HG02571 (cell line): ENCODE measurements at regions not wholly inside any gene's neighbourhood (a gene's known extent, or its start where the extent isn't known, plus 50 kb on each side); places are given as distances from the start of the nearest gene placed in this dataset.
A peak's percentile ranks its signal among the peaks of the same experiment; 100 is the strongest.

Source experiments
- ATAC-seq: cut with Tn5 transposase; IDR thresholded peaks from one replicate; pipeline ENCODE4 v1.9.1; 2021; ENCODE audit warnings: mild to moderate bottlenecking, moderate library complexity; ENCODE audit not compliant: unreplicated experiment

DNA sequence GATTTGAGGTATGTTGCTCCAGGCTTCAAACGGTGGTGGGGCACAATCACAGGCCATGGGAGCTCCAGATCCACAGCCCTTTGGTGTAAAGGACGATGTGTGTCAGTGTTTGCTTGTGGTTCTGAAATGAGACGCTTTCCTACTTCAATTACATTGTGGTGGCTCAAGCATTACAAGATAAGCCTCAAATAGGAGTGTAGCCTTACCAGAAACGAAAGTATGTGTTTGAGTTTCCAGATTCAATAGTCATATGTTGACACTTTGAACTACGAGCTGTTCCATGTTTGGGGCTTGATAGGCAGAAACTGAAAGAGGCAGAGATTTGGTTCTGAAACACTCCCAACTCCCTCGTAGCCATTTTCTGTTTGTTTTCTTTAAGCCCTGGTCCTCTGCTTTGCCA, 187.1 kb downstream of the MYLK4 start:
- peak; percentile 63 for ATAC-seq

GRCh38 chr6:2562721-2563451, 187.8 kb downstream of the MYLK4 start:
- ATAC-seq = no peak

DNA sequence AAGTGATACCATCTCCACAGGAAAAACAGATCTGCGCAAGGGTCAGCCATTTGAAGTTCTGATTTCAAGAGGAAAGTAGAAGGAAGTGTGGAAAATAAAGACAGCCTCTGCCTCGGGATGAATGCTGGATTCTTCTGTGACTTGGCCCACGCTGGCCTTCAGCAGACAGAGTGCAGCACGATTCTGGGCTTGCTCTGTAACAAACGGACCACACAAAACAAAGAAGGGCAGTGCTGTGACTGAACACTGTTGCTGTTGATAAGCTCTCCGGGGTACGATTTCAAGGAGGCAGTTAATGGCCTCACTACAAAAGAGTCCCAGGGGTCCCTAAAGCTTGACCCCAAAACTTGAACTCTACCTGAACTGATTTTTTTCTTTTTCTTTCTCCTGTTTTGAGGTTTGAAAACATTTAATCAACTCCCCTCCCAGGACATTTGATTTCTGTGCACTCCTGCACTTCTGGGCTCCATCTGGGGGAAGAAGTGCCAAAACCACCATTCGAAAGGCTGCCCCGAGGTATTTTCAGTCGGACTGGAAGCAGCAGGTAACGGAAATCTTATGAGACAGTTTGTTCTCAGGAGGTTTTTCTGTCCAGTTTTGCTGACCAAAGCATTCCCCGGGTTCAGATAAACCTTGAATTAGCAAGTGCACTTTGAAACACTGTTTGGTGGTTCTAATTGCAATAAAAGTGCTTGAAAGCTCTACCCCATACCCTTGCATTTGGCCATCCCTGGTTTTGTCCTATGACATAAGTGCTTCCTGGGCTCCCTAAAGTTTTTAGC, 189.6 kb downstream of the MYLK4 start:
- no peak for ATAC-seq

DNA sequence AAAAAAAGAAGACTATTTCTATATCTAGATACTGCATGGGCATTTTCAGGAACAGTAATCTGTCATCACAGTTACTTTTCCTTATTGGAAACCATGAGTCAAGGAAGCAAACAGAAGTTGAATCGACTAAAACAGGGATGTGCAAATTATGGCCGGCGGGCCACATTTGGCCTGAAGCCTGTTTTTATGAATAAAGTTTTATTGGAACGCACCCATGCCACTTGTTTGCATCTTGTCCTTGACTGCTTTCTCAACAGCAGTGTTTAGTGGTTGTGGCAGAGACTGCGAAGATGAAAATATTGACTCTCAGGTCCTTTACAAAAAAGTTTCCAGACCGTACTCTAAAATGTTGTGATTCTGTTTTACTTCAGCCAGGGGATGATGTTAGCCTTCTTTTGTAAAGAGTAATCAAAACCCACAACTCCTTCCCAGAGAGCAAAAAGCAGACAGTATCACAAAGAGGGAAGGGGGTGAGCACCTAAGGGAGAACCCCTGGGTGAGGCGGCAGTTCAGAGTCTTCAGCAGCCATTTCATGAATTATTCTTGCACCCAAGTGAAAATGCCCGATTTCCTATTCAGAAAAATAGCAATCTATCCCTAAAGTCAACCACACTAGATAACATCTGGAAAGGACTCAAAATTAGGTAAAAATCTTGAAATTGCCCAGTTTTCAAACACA, 190.4 kb downstream of the MYLK4 start:
- no peak for ATAC-seq

DNA sequence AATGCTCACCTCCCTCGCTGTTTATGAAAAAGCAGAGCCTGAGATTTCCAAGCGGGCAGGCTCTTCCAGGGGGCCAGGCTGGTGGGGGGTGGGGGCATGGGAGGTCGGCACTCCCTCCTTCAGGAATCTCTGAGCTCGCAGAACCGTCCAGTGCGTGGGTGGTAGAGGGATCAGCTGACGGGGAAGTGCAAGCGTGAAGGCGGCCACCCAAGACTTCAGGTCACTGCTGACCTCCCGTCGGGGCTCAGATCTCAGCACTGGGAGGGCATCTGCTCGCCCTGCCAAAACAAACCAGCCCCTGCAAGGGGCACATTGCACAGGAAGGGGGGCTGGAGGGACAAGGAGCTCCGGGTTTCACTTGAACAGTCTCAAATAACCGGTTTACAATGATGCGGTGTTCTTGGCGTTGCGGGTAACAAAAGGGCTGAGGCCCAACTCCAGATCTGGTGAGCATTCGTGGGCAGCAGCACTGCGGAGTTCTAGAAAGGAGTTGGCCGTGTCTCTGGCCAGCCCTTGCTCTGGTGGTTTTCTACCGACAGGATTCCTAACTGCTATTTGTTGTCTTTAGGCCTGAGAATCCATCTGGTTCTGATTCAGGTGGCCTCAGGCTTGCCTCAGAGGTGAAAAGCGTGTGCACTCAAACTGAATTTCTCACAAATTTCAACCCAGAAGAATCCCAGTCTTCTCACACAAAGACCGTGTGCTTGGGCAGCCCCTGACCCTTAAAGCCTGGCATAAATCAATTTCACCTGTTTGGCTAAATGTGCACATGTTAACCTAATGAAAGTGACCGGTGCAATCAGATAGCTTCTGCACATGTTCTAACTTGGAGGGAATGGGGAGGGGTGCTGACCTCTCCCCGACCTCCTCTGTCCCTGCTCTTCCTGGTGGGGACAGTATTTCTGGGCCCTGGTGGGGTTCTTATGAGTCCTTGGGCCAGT, 191.6 kb downstream of the MYLK4 start:
- no peak for ATAC-seq

DNA sequence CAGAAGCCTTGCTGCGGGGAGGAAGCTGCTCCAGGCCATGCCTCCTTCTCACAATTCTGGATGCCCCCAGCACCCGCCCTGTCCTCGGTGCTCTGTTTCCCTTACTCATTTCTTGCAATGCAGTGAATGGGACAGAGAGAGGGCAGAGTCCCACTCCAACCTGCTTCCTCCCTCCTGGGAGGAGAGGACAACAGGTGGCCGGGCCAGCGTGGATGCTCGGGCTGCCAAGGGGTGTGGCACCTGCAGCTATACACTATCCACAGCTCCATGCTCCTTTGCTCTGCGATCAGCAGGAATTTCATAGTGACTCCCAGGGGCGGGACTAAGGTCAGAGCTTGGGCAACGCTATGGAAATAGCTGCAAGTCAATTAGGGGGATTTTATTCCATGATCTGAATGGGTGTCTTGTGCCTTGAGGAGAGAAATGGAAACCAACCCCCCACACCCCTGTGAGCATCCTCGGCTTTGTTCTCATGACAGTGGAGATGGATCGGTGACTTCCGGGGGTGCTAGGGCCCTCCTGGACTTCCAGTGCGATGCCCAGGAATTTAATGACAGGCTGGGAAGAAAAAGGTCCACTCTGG, 192.5 kb downstream of the MYLK4 start:
- no peak for ATAC-seq

DNA sequence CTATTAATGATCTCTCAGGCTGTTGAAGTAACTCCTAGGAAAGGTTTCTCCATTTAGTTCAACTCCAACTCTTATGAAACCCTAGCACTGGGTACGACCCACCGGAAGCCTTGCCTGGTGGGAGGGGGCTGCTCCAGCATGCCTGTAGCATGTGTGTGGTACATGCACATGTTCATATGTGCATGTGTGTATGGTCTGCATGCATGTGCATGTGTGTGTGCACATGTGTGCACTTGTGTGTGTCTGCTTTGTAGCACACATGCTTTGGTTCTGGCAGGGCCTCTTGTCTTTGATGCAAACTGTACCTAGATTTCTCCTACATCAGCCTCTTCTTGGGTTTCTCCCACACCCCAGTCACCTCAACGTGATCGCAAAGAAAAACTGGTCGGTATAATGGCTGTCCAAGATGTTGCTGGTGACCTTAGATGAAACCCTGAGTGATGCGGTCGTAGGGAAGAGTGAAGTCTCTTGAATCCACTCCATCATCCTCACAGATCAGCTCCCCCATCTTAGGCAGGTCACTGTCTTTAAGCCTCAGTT, 193.5 kb downstream of the MYLK4 start:
- no peak for ATAC-seq

GRCh38 chr6:2556761-2557160, 194.0 kb downstream of the MYLK4 start:
- ATAC-seq = no peak

DNA sequence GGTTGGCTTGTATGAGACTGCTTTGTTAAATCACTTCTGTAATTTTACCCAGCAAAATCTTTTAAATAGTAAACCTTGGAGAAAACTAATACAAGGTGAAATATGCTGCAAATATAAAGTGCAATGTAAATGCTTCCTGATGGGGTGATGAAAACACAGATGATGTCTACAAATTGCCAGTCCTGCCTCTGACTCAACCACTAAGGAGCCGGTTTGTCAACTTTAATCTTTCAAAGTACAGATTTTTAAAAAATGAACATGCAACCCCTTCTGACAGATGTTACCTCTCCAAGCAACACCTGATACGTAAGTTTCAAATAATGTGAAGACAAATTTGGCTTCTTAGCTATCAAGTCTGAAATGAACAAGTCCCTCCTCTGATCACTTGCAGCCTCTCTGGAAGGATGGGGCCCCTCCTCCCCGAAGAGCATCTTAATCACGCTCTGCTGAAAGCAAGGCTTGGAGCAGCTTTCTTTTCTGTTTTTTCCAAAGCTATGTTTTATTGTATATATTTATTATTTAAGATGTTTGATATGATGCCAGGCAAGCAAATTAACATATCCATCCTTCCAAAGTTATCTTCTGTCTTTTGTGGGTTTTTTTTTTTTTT, 196.0 kb downstream of the MYLK4 start:
- no peak for ATAC-seq

DNA sequence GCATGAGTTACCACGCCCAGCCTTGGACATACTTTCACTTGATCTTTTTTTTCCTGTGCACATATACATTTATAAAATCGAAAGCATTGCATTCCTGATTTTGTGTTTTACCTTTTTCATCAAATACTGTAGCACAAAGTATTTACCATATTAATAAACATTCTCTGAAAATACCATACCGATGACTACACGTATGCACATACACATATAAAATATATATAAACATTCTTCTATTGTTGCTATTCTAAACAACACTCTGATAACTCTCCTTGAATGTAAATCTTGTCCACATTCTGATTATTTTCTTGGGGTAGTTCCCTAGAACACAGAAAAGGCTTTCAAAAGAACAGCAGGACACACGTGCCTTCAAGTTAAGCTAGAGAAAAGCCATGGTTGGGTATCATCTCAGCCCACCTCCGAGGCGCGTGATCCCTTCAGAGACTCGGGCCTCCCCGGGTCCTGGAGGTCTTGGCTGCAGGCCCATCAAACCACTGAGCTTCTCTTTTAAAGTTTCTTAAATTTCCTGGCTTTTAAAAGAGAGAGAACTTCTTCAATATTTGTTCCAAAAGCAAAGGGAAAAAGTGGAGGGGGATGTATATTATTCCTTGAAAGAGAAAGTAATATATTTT, 198.1 kb downstream of the MYLK4 start:
- no peak for ATAC-seq

DNA sequence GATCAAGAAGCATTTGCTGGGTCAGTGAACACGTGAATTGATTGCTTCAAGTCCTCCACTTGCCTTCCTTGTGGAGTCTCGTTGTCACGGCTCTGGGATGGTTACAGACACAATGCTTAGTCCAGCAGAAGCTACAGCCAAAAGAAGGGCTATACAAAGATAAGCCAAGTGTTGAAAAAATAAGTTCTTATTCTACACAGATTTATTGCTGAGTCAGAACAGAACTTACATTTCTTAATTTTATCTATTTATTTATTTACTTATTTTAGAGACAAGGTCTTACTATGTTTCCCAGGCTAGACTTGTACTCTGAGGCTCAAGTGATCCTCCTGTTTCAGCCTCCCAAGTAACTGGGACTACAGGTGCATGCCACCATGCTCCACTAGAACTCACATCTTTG, 199.0 kb downstream of the MYLK4 start:
- no peak for ATAC-seq

- ATAC-seq = no peak
Measured at GRCh38 chr6:2550247-2550646, 200.5 kb downstream of the MYLK4 start.

- no peak for ATAC-seq
Measured at GRCh38 chr6:2549834-2550233, 200.9 kb downstream of the MYLK4 start.

DNA sequence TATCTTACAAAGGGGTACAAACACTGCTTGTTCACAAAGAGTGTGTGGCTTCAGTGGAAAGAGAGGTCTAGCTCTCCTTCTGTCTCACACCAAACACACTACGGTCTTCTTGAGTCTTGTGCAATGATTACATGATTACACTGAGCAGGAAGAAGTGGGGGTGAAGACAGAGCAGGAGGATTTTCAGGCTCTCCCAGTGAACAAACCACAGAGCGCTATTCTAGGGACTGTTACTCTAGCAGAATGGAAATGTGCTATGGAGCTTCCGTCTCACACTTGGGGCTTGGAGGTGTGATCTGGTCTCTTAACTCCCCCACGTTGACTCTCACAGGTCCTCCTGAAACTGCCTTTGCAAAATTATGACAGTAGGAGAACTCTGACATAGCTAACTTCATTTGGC, 203.4 kb downstream of the MYLK4 start:
- no peak for ATAC-seq

- ATAC-seq = no peak
Measured at GRCh38 chr6:2546901-2547300, 203.8 kb downstream of the MYLK4 start.

DNA sequence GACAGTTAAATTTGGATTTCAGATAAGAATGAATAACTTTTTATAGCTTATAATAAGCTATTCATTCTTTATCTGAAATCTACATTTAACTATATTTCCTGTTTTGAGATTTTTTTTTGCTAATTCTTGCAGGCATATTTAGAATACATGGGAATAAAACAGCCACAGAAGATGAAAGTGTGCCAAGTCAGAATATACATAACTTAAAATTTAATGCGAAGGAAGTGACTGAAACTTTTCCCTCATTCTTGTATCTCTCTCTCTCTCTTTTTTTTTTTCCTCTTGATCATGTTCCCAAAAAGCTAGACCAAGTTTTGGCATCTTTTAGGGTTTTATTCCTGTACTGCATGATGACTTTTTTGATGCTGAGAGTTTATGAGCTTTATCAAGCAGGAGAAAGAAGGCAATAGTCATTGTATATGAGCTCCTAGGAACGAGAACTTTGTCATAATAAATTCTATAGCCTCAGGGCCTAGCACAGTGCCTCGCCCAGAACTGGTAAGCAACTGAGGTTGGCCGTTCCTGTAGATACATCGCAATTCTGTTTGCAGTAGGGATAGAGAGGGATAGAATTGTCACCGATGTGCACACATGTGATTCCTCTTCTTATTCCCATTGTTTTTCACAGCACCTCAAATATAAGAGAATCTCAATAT, 205.2 kb downstream of the MYLK4 start:
- no peak for ATAC-seq

- ATAC-seq = no peak
Measured at GRCh38 chr6:2543321-2543720, 207.4 kb downstream of the MYLK4 start.

DNA sequence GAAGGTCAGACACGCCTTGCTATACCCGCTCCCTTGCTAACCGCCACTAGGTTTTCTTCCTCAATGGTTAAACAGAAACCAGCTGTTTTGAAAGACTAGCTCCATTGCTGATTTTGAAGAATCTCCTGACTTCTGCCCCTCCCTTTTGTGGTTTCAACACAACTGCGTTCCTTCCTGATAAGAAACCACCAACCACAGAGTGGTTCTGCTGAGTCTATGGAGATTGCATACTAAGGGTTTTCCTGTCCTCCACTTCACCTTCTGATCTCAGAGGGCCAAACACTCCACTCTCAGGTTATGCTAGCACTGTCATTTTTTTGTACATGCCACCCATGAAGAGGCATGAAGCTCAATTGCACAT, 207.9 kb downstream of the MYLK4 start:
- ATAC-seq = no peak
